ENCODE measurements at regions not wholly inside any gene's neighbourhood (a gene's known extent, or its start where the extent isn't known, plus 50 kb on each side); places are given as distances from the start of the nearest gene placed in this dataset.

DNA sequence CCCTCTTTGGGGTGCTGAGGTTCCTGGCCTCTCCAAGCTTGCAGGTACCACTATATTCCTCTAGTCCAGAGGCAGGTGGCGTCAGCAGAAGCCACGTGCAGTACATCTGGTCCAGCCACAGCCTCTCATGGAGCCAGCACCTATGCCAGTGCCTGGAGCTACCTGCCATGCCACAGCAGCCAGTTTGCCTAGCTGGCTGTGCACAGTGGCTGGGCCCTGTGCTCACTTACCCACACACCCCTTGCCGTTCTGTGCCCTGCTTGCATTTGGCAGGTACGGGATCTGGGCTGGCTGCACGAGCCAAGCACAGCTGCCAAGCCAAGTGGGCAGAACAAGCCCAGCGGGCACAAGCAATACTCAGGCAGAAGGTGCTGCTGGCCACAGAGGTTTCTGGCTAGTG is 601.1 kb downstream of the EPHA5 start:
- TF ChIP-seq, protein P1, sequence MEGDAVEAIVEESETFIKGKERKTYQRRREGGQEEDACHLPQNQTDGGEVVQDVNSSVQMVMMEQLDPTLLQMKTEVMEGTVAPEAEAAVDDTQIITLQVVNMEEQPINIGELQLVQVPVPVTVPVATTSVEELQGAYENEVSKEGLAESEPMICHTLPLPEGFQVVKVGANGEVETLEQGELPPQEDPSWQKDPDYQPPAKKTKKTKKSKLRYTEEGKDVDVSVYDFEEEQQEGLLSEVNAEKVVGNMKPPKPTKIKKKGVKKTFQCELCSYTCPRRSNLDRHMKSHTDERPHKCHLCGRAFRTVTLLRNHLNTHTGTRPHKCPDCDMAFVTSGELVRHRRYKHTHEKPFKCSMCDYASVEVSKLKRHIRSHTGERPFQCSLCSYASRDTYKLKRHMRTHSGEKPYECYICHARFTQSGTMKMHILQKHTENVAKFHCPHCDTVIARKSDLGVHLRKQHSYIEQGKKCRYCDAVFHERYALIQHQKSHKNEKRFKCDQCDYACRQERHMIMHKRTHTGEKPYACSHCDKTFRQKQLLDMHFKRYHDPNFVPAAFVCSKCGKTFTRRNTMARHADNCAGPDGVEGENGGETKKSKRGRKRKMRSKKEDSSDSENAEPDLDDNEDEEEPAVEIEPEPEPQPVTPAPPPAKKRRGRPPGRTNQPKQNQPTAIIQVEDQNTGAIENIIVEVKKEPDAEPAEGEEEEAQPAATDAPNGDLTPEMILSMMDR (IDR thresholded peaks at IDR 0.05; ENCODE audit: borderline replicate concordance, insufficient read depth, low read depth, low read length): no peak
- no peak overlapping the region for H3K4me3 ChIP-seq (ENCODE audit: low read depth, low read length)

DNA sequence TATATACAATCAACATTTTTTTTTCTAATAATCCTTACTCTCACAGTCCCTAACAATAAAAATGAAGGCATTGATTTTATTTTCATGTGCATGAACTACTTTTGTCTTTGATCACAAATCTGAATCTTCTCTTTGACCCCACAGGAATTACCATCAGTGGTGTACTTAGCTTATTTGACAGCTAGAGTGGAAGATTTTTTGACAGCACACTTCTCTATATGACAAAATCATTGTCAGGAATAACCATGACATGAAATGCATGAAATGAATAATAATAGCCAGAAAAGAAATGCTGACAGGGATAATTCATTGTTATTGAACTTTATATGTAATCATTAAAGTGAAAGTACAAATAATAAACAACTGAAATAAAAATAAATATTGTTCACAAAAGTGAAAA is 604.2 kb downstream of the EPHA5 start:
- H3K4me3 ChIP-seq (ENCODE audit: low read depth, low read length): no peak overlapping the region
- TF ChIP-seq, protein P1 (IDR thresholded peaks at IDR 0.05; ENCODE audit: borderline replicate concordance, insufficient read depth, low read depth, low read length): no peak

DNA sequence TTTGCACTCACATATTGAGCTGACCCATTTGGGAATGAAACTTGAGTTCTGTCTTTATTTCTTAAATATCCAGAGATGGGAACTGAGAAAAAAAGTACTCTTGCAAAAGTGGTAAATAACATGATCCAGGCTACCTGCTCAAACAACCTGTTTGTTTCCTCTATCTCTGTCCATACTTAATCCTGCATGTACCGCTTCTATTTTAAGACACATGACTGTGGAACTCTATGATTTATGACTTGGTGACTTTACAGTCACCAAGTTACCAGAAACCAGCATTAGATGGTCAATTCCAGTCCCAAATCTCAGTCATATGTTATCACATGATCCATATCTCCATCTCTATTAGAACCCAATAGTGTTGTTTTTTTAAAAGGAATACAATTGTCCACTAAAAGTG is 606.7 kb downstream of the EPHA5 start:
- H3K4me3 ChIP-seq (ENCODE audit: low read depth, low read length): no peak overlapping the region
- TF ChIP-seq, protein P1 (IDR thresholded peaks at IDR 0.05; ENCODE audit: borderline replicate concordance, insufficient read depth, low read depth, low read length): no peak

DNA sequence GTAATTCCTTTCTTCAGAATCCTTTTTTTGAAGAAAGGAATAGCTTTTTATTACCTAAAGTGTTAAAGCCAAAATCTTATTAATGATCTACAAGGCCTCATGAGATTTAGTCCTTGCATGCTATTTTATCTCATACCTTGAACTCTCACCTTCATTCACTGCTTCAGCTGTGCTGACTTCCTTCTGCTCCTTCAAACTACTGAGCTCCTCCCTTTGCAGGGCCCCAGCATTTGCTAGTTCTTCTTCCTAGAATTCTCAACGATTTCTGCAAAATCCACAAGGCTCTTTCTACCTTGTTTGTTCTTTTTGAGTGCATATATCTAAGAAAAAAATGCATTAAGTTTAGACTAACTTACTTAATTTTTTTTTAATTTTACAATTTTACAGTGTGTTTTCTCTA is 619.5 kb downstream of the EPHA5 start:
- H3K4me3 ChIP-seq (ENCODE audit: low read depth, low read length): no peak overlapping the region
- TF ChIP-seq, protein P1 (IDR thresholded peaks at IDR 0.05; ENCODE audit: borderline replicate concordance, insufficient read depth, low read depth, low read length): no peak

DNA sequence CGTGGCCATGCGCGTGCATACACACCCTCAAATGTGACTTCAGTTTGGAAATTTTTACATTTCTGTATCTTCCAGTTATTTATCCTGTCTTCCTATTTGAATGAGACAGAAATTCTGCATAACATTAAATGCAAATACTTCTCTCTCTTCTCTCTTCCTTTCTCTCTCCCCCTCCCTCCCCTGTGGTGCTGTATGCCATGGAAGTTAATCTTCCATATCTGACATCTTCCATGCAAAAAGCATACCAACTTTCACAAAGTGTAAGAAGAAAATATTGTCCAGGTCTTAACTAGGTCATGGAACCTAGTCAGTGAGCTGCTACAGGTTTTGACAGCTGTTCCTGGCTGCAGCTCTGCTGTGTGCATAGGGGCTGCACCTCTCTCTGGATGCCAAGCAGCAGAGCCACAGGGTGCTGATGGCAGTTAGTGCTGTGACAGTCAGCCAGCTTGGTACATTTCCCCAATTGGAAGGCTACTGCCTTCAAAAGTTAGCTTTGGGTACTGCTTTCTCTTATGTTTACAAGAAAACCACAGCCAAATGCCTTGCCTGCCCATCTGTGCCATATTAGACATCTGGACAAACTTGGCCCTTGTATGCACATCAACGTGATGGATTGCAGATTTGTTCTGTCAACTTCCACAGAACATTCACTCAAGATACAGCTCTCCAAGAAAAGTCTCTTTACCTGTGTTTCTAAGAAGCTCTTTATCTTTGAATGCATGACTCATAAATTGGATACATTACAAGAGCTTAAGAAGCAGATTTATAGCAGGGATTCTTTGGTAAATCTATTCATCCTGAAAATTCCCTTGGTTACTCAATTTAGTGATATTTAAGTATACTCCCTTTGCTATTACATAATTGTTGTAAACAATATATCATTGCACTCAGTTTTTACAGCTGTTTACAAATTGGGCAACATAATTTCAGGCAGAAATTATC is 623.8 kb downstream of the EPHA5 start:
- no peak overlapping the region for H3K4me3 ChIP-seq (ENCODE audit: low read depth, low read length)
- TF ChIP-seq, protein P1 (IDR thresholded peaks at IDR 0.05; ENCODE audit: borderline replicate concordance, insufficient read depth, low read depth, low read length): no peak

DNA sequence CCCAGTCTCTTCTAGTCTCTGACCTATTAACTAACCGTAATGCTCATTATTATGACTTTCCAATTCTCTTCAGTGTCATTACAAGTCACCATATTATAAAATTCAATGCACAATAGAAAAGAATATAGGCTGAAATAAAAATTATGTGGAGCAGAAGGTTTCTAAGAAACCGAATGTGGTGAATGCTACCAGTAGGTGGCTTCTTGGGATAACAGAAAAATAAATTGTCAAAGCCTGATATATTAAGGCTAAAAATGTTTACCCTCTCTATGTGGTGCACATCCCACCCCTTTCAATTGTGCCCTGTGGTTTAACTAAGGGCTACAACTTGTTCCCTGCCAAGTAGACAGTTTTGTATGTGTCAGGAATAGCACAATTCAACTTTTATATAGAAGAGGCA is 624.6 kb upstream of the TECRL start:
- H3K4me3 ChIP-seq (ENCODE audit: low read depth, low read length): no peak overlapping the region
- TF ChIP-seq, protein P1 (IDR thresholded peaks at IDR 0.05; ENCODE audit: borderline replicate concordance, insufficient read depth, low read depth, low read length): no peak

DNA sequence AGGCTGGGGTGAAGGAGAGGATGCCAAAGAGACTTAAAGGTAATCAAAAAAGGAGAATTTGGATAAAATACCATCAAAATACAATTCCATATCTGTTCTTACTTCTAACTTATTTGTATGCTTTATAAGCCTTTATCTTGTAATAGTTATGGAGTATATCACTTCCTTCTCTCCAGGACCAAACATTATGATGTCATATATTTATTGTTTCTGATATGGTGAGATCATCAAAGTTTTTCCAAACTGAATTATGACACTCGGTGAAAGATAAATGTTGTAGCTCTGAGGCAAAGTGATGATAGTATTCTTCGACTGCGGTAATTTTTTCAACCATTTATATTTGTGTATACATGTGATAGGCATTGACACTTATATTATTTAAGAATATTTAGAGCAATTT is 619.3 kb upstream of the TECRL start:
- TF ChIP-seq, protein P1 (IDR thresholded peaks at IDR 0.05; ENCODE audit: borderline replicate concordance, insufficient read depth, low read depth, low read length): no peak
- no peak overlapping the region for H3K4me3 ChIP-seq (ENCODE audit: low read depth, low read length)

Data from GM12875 (cell line).